BLaER1 treated with 17β-estradiol and CSF1 and Interleukin-3, amounts not matched to agents 10 nM and 100 nM (cell line): ENCODE measurements at regions not wholly inside any gene's neighbourhood (a gene's known extent, or its start where the extent isn't known, plus 50 kb on each side); places are given as distances from the start of the nearest gene placed in this dataset.
A peak's percentile ranks its signal among the peaks of the same experiment; 100 is the strongest.
"Not testable (repeated sequence)": the region's sequence is repeated elsewhere in the genome, so short reads cannot be mapped to it uniquely, and the experiment has no call there.

Source experiments
- H3K27ac ChIP-seq, 11 experiments: shearing (Covaris generic); formaldehyde crosslinking; 2 replicates each; pipeline ENCODE4 v1.8.1; 2022
- H3K27me3 ChIP-seq, 11 experiments: shearing (Covaris generic); formaldehyde crosslinking; 2 replicates each; pipeline ENCODE4 v1.8.1; 2022
- H3K36me3 ChIP-seq, 11 experiments: shearing (Covaris generic); formaldehyde crosslinking; 2 replicates each; pipeline ENCODE4 v1.8.1; 2022
- H3K4me1 ChIP-seq, 10 experiments: shearing (Covaris generic); formaldehyde crosslinking; 2 replicates each; pipeline ENCODE4 v1.8.1; 2022
- H3K4me2 ChIP-seq, 11 experiments: shearing (Covaris generic); formaldehyde crosslinking; 2 replicates each; pipeline ENCODE4 v1.8.1; 2022
- H3K4me3 ChIP-seq, 10 experiments: shearing (Covaris generic); formaldehyde crosslinking; 2 replicates each; pipeline ENCODE4 v1.8.1; 2022
- H3K9ac ChIP-seq, 11 experiments: shearing (Covaris generic); formaldehyde crosslinking; 2 replicates each; pipeline ENCODE4 v1.8.1; 2022
- H3K9me3 ChIP-seq, 11 experiments: shearing (Covaris generic); formaldehyde crosslinking; replicated peaks in 1 of 11; 2 replicates each; pipeline ENCODE4 v1.8.1; 2022
- H4K20me1 ChIP-seq, 11 experiments: shearing (Covaris generic); formaldehyde crosslinking; 2 replicates each; pipeline ENCODE4 v1.8.1; 2022
- Cebpa-rat ChIP-seq, 11 experiments: shearing (Covaris generic); IDR thresholded peaks; 2 replicates each; pipeline ENCODE4 v1.8.1; 2022

DNA sequence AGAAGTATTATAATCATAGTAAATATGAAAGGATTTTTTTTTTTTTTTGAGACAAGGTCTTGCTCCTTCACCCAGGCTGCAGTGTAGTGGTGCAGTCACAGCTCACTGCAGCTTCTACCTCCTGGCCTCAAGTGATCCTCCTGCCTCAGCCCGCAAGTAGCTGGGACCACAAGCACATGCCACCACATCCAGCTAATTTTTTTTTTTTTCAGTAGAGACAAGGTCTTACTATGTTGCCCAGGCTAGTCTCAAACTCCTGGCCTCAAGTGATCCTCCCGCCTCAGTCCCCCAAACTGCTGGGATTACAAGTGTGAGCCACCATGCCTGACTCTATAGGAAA is 86.2 kb upstream of the FOXN2 start:
- peaks cover 19 to 36% (median 26%) of the 10 kb centered on the region in 10 experiments for H3K4me1 ChIP-seq
- TF ChIP-seq Cebpa-rat (IDR thresholded peaks at IDR 0.05): no peak
- H3K27ac ChIP-seq: peak overlapping the region; percentile 54 to 89 (median 84); a peak in 21 of 22 replicates
- H3K27me3 ChIP-seq: no peaks in the 10 kb centered on the region
- H3K9me3 ChIP-seq: peaks cover 0 to 5% (median 0%) of the 10 kb centered on the region in 11 experiments; a peak in 2 of 22 replicates
- H3K36me3 ChIP-seq: no peaks in the 10 kb centered on the region
- no peak overlapping the region for H3K4me3 ChIP-seq
- H3K9ac ChIP-seq: peak overlapping the region; percentile 25 to 73 (median 62); a peak in 19 of 22 replicates
- H3K4me2 ChIP-seq: peak overlapping the region; percentile 2 to 85 (median 61); a peak in 18 of 22 replicates
- H4K20me1 ChIP-seq: no peaks in the 10 kb centered on the region

DNA sequence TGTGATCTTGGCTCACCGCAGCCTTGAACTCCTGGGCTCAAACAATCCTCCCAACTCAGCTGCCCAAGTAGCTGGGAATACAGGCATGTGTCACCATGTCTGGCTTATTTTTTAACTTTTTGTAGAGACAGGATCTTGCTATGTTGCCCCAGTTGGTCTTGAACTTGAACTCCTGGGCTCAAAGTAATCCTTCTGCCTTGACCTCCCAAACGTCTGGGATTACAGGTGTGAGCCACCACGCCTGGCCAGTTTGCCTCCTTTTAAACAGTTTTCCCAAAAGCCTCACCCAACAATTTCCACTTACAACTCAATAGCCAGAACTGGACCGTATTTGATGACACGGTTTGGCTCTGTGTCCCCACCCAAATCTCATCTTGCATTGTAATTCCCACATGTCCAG is 85.4 kb upstream of the FOXN2 start:
- no peaks in the 10 kb centered on the region for H3K36me3 ChIP-seq
- H3K27ac ChIP-seq: peak overlapping the region in 10 of 11 experiments; percentile 80 to 89 (median 84); a peak in 20 of 22 replicates

DNA sequence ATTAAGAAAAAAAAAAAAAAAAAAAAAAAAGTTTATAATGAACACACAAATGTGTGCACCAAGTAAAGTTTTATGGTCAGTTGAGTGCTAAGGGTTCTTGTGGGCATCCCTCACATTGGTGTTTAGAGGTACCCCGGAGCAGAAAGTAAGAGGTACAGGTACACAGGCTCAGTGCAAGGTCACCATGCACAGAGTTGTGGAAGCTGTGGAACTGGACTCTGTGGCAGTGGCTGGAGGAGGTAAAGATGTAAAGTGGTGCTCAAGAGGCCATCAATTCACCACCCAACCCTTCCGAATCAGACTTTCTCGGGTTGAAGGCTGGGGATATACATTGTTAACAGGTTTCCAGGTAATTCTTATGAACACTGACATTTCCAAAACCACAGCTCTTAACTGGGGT is 83.6 kb upstream of the FOXN2 start:
- H4K20me1 ChIP-seq: no peaks in the 10 kb centered on the region

More for the DNA sequence above, 85.4 kb upstream of the FOXN2 start:
- H3K4me2 ChIP-seq: peak overlapping the region in 9 of 11 experiments; percentile 20 to 85 (median 66); a peak in 14 of 22 replicates
- H3K27me3 ChIP-seq: no peaks in the 10 kb centered on the region
- peaks cover 19 to 36% (median 26%) of the 10 kb centered on the region in 10 experiments for H3K4me1 ChIP-seq
- TF ChIP-seq Cebpa-rat (IDR thresholded peaks at IDR 0.05): no peak
- H3K9me3 ChIP-seq: peaks cover 0 to 5% (median 0%) of the 10 kb centered on the region in 11 experiments; a peak in 2 of 22 replicates
- H4K20me1 ChIP-seq: no peaks in the 10 kb centered on the region
- no peak overlapping the region for H3K4me3 ChIP-seq
- peak overlapping the region in 3 of 11 experiments; percentile 50 to 64 (median 62); a peak in 4 of 22 replicates for H3K9ac ChIP-seq

DNA sequence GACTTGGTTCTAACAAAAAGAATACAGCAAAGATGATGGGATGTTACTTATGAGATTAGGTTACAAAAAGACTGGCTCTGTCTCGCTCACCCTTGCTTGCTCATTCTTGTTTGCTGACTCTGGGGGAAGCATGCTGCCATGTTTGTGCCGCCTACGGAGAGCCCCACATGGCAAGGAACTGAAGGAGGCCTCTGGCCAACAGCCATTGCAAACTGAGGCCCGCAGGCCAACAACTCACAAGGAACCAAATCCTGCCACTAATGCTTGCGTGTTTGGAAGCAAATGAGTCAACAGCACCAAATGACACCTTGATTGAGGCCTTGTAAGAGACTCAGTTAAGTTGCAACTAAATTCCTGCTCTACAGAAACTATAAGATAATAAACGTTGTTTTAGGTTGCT is 82.1 kb upstream of the FOXN2 start:
- H3K27me3 ChIP-seq: no peaks in the 10 kb centered on the region
- no peak overlapping the region for H3K9ac ChIP-seq
- no peak overlapping the region for H3K27ac ChIP-seq
- H3K4me3 ChIP-seq: no peak overlapping the region
- peaks cover 11 to 22% (median 16%) of the 10 kb centered on the region in 10 experiments for H3K4me1 ChIP-seq
- no peak for TF ChIP-seq Cebpa-rat (IDR thresholded peaks at IDR 0.05)
- no peak overlapping the region; a peak in 1 of 22 replicates for H3K4me2 ChIP-seq
- no peaks in the 10 kb centered on the region for H4K20me1 ChIP-seq
- peaks cover 0 to 5% (median 0%) of the 10 kb centered on the region in 11 experiments; a peak in 2 of 22 replicates for H3K9me3 ChIP-seq
- H3K36me3 ChIP-seq: no peaks in the 10 kb centered on the region

More for the DNA sequence above, 83.6 kb upstream of the FOXN2 start:
- no peaks in the 10 kb centered on the region for H3K27me3 ChIP-seq
- no peak for TF ChIP-seq Cebpa-rat (IDR thresholded peaks at IDR 0.05)
- H3K9ac ChIP-seq: no peak overlapping the region
- H3K4me2 ChIP-seq: no peak overlapping the region
- H3K4me1 ChIP-seq: peaks cover 19 to 33% (median 26%) of the 10 kb centered on the region in 10 experiments
- H3K9me3 ChIP-seq: peaks cover 0 to 5% (median 0%) of the 10 kb centered on the region in 11 experiments; a peak in 2 of 22 replicates
- peak overlapping the region in 1 of 11 experiments; percentile 18; a peak in 2 of 22 replicates for H3K27ac ChIP-seq
- H3K4me3 ChIP-seq: no peak overlapping the region
- H3K36me3 ChIP-seq: no peaks in the 10 kb centered on the region

DNA sequence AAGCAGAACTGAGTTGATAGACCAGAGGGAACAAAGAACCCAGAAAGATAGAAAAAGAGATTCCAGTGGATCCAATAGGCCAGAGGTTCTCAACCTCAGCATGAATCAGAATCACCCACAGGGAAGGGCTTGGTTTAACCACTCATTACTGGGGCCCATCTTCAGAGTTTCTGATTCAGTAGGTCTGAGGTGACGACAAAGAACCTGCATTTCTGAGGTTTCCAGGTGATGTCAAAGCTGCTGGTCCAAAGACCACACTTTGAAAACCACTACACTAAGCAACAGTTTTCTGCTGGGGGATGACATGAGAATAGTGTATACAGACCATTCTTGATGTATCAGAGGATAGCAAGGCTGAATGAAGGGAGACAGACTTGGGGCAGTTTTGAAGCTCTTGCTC is 81.5 kb upstream of the FOXN2 start:
- no peaks in the 10 kb centered on the region for H3K27me3 ChIP-seq
- no peak overlapping the region for H3K27ac ChIP-seq
- H3K36me3 ChIP-seq: no peaks in the 10 kb centered on the region
- H3K4me1 ChIP-seq: peaks cover 9 to 19% (median 13%) of the 10 kb centered on the region in 10 experiments; a peak in 18 of 20 replicates
- H3K9me3 ChIP-seq: peaks cover 0 to 5% (median 0%) of the 10 kb centered on the region in 11 experiments; a peak in 2 of 22 replicates
- no peak overlapping the region for H3K4me3 ChIP-seq
- TF ChIP-seq Cebpa-rat (IDR thresholded peaks at IDR 0.05): no peak
- no peaks in the 10 kb centered on the region for H4K20me1 ChIP-seq
- no peak overlapping the region for H3K4me2 ChIP-seq
- H3K9ac ChIP-seq: no peak overlapping the region

DNA sequence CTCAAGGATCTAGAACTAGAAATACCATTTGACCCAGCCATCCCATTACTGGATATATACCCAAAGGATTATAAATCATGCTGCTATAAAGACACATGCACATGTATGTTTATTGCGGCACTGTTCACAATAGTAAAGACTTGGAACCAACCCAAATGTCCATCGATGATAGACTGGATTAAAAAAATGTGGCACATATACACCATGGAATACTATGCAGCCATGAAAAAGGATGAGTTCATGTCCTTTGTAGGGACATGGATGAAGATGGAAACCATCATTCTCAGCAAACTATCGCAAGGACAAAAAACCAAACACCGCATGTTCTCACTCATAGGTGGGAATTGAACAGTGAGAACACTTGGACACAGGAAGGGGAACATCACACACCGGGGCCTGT is 80.7 kb upstream of the FOXN2 start:
- not testable (repeated sequence) for H3K4me3 ChIP-seq, H3K27ac ChIP-seq
- H3K4me1 ChIP-seq: peaks cover under 1 to 11% (median 4%) of the 10 kb centered on the region in 10 experiments; a peak in 17 of 20 replicates

DNA sequence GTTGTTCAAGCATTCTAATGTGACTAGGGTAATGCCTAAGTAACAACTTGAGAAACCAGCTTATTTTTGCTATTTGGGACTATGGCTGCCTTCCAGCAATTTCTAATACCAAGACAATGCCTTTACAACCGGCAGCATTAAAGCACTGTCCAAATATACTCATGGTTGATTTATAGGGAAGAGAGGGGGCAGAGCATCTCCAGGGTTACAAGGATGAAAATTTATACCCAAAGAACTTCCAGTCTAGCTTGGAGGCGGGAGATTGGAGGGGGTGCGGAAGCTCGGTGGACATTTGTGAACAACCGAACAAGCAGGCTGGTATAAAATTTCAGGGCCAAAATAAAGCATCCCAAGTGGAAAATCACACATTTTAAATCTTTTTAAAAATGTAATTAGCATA is 79.4 kb upstream of the FOXN2 start:
- Histone ChIP-seq H3K9me3 (peaks cover 0 to 3% (median 0%) of the 10 kb centered on the region in 11 experiments; a peak in 1 of 22 replicates), H3K4me3 (no peak overlapping the region), H3K4me1 (0 out of 20 replicates have a peak, but pooled peaks cover 0 to 7% (median 0%) of the 10 kb centered on the region in 10 experiments), H3K27me3 (no peaks in the 10 kb centered on the region), H3K9ac (no peak overlapping the region), H3K27ac (no peak overlapping the region), H3K4me2 (no peak overlapping the region), H3K36me3 (no peaks in the 10 kb centered on the region), H4K20me1 (no peaks in the 10 kb centered on the region)
- no peak for TF ChIP-seq Cebpa-rat (IDR thresholded peaks at IDR 0.05)

More for the DNA sequence above, 80.7 kb upstream of the FOXN2 start:
- not testable (repeated sequence) for H3K27me3 ChIP-seq, H3K9ac ChIP-seq, H3K9me3 ChIP-seq, H3K4me2 ChIP-seq, H4K20me1 ChIP-seq, H3K36me3 ChIP-seq

DNA sequence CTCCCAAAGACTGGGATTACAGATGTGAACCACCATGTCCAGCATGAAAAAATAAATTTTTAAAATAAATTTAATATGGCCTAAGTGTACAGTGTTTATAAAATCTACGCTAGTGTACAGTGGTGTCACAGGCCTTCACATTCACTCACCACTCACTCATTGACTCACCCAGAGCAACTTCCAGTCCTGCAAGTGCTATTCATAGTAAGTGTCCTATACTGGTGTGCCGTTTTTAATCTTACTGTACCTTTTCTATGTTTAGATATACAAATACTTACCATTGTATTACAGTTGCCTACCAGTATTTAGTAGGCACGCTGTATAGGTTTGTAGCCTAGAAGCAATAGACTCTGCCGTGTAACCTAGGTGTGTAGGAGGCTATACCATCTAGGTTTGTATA is 76.1 kb upstream of the FOXN2 start:
- H3K9ac ChIP-seq: no peak overlapping the region
- H3K4me3 ChIP-seq: no peak overlapping the region
- TF ChIP-seq Cebpa-rat (IDR thresholded peaks at IDR 0.05): no peak
- no peak overlapping the region for H3K4me2 ChIP-seq
- H3K36me3 ChIP-seq: no peaks in the 10 kb centered on the region
- H4K20me1 ChIP-seq: no peaks in the 10 kb centered on the region
- peaks cover 0 to 3% (median 0%) of the 10 kb centered on the region in 11 experiments; a peak in 1 of 22 replicates for H3K9me3 ChIP-seq
- no peaks in the 10 kb centered on the region for H3K27me3 ChIP-seq
- no peak overlapping the region for H3K27ac ChIP-seq
- peaks cover 0 to 14% (median 0%) of the 10 kb centered on the region in 10 experiments; a peak in 7 of 20 replicates for H3K4me1 ChIP-seq

DNA sequence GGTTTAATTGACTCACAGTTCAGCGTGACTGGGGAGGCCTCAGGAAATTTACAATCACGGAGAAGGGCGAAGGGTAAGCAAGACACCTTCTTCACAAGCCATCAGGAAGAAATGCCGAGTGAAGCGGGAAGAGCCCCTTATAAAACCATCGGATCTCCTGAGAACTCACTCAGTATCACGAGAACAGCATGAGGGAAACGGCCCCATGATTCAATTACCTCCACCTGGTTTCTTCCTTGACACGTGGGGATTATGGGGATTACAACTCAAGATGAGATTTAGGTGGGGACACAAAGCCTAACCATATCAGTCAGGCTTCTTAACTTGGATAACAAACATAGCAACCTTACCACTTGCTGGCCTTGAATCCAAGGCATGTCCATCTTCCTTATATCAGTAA is 73.6 kb upstream of the FOXN2 start:
- H3K9ac ChIP-seq: no peak overlapping the region

DNA sequence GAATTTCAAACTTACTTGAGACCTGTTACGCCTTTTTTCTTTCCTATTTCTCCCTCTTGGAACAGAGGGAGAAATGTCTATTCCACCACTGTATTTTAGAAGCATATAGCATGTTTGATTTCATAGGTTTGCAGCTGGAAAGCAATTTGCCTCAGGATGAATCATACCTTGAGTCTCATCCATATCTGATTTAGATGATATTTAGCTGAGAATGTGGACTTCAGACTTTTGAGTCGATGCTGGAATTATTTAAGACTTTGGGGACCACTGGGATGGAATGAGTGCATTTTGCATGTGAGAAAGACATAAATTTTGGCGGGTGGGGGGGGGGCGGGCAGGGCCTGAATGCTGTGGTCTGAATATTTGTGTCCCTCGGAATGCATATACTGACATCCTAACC is 67.3 kb upstream of the FOXN2 start:
- Histone ChIP-seq H3K9me3 (no peaks in the 10 kb centered on the region), H3K9ac (no peak overlapping the region), H3K4me3 (no peak overlapping the region), H4K20me1 (no peaks in the 10 kb centered on the region), H3K4me1 (peaks cover 0 to 42% (median 36%) of the 10 kb centered on the region in 10 experiments; a peak in 18 of 20 replicates), H3K27ac (no peak overlapping the region), H3K36me3 (no peaks in the 10 kb centered on the region), H3K27me3 (no peaks in the 10 kb centered on the region), H3K4me2 (no peak overlapping the region)
- no peak for TF ChIP-seq Cebpa-rat (IDR thresholded peaks at IDR 0.05)

More for the DNA sequence above, 73.6 kb upstream of the FOXN2 start:
- H3K4me3 ChIP-seq: no peak overlapping the region
- H3K27ac ChIP-seq: no peak overlapping the region
- no peaks in the 10 kb centered on the region for H3K36me3 ChIP-seq
- peaks cover 0 to 14% (median 0%) of the 10 kb centered on the region in 10 experiments; a peak in 7 of 20 replicates for H3K4me1 ChIP-seq
- H4K20me1 ChIP-seq: no peaks in the 10 kb centered on the region
- no peaks in the 10 kb centered on the region for H3K27me3 ChIP-seq
- H3K4me2 ChIP-seq: no peak overlapping the region
- no peak for TF ChIP-seq Cebpa-rat (IDR thresholded peaks at IDR 0.05)
- H3K9me3 ChIP-seq: peaks cover 0 to 3% (median 0%) of the 10 kb centered on the region in 11 experiments; a peak in 1 of 22 replicates
